A673 (cell line): ENCODE measurements at regions not wholly inside any gene's neighbourhood (a gene's known extent, or its start where the extent isn't known, plus 50 kb on each side); places are given as distances from the start of the nearest gene placed in this dataset.

Experiments
- BruUV-seq: library from RNA; stranded (reverse); fragments of 400-500 nt; replicated peaks from 2 replicates; lab custom pipeline; 2021; lab: Mats Ljungman, UMichigan
- CTCF ChIA-PET: fragments of 300-600 bp; sonication (Branson Sonifier 250); formaldehyde crosslinking; loops from one replicate; lab custom pipeline; 2022; ENCODE audit warnings: antibody characterized with exemption; lab: Charles Lee
- POLR2A ChIA-PET: fragments of 300-600 bp; sonication (Branson Sonifier 250); formaldehyde crosslinking; loops from one replicate; lab custom pipeline; 2022; ENCODE audit warnings: antibody characterized with exemption; ENCODE audit not compliant: low non-redundant PET; lab: Charles Lee
- DNase-seq: peaks from one replicate; pipeline ENCODE4 v3.0.0-alpha.2; 2015; ENCODE audit warnings: low spot score
- H3K27ac ChIP-seq: fragments of 200-600 bp; sonication (generic); 2 replicates; pipeline ENCODE4 v1.5.1; 2016; ENCODE audit warnings: mixed run types, low read depth, mild to moderate bottlenecking, mixed read lengths, antibody characterized with exemption, low read length; ENCODE audit not compliant: poor library complexity, severe bottlenecking
- H3K27me3 ChIP-seq: fragments of 200-600 bp; sonication (generic); replicated peaks from 2 replicates; pipeline ENCODE4 v1.6.1; 2017; ENCODE audit warnings: mixed run types, low read depth, mild to moderate bottlenecking, mixed read lengths, antibody characterized with exemption, low read length; ENCODE audit not compliant: insufficient read depth, poor library complexity
- H3K36me3 ChIP-seq: fragments of 200-600 bp; sonication (generic); 2 replicates; pipeline ENCODE4 v1.6.1; 2016; ENCODE audit warnings: mixed run types, mild to moderate bottlenecking, mixed read lengths, antibody characterized with exemption, low read length; ENCODE audit not compliant: insufficient read depth, poor library complexity, severe bottlenecking
- H3K4me1 ChIP-seq: fragments of 200-600 bp; sonication (generic); 2 replicates; pipeline ENCODE4 v1.6.1; 2017; ENCODE audit warnings: mixed run types, mild to moderate bottlenecking, mixed read lengths, antibody characterized with exemption, low read length; ENCODE audit not compliant: insufficient read depth, poor library complexity, severe bottlenecking
- H3K4me3 ChIP-seq: fragments of 200-600 bp; sonication (generic); 2 replicates; pipeline ENCODE4 v1.5.1; 2016; ENCODE audit warnings: low read depth, mixed run types, mild to moderate bottlenecking, mixed read lengths, low read length; ENCODE audit not compliant: poor library complexity, severe bottlenecking
- H3K9me3 ChIP-seq: fragments of 200-600 bp; sonication (generic); 2 replicates; pipeline ENCODE4 v1.6.1; 2016; ENCODE audit warnings: mixed run types, low read depth, mild to moderate bottlenecking, mixed read lengths, antibody characterized with exemption, low read length; ENCODE audit not compliant: poor library complexity, severe bottlenecking
- EZH2 ChIP-seq: fragments of 200-600 bp; sonication (generic); IDR thresholded peaks from 2 replicates; pipeline ENCODE4 v1.6.1; 2017; ENCODE audit warnings: borderline replicate concordance, low read depth, mild to moderate bottlenecking, mixed read lengths, antibody characterized with exemption, low read length; ENCODE audit not compliant: poor library complexity, severe bottlenecking
- intact Hi-C: fragments of 100-400 bp; cut with micrococcal nuclease; formaldehyde crosslinking; loops from one replicate; pipeline ENCODE4 v1.10.0; 2022; ENCODE audit not compliant: unreplicated experiment
- TF ChIP-seq, protein P1 (sequence below): fragments of 300-800, 200-600 bp; sonication (generic); conservative IDR thresholded peaks from 2 replicates; pipeline ENCODE4 v1.5.1; 2017; ENCODE audit warnings: low read depth, mild to moderate bottlenecking, antibody characterized with exemption, low read length, moderate library complexity, mixed read lengths

DNA sequence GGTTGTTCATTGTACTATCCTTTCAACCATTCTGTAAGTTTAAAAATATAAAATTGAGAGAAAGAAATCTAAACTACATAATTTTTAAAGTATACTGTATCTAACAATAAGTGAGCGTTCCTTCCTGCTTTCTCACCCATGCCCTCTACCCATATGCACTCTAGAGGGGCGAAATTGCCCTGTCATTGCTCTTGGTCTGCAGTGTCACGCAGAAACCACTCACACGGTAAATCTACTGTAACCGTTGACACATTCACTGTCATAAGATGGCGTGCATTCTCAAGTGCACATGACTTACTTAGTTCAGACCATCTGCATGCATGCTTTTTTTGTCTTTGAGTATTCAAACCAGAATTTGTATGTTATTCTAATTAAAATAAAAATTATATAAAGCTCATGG lies 55.7 kb upstream of the NIPBL start:
- peak; percentile 13 for DNase-seq
- H3K27ac ChIP-seq = no peak overlapping the region
- H3K9me3 ChIP-seq = no peaks in the 10 kb centered on the region
- no TSS peak for BruUV-seq
- no peaks in the 10 kb centered on the region for H3K4me1 ChIP-seq
- peaks cover 9% of the 10 kb centered on the region for H3K27me3 ChIP-seq
- intact Hi-C loops = no loop called here
- no peaks in the 10 kb centered on the region for H3K36me3 ChIP-seq
- no peak overlapping the region for H3K4me3 ChIP-seq
- TF ChIP-seq EZH2 = no peak
- TF ChIP-seq, protein P1, sequence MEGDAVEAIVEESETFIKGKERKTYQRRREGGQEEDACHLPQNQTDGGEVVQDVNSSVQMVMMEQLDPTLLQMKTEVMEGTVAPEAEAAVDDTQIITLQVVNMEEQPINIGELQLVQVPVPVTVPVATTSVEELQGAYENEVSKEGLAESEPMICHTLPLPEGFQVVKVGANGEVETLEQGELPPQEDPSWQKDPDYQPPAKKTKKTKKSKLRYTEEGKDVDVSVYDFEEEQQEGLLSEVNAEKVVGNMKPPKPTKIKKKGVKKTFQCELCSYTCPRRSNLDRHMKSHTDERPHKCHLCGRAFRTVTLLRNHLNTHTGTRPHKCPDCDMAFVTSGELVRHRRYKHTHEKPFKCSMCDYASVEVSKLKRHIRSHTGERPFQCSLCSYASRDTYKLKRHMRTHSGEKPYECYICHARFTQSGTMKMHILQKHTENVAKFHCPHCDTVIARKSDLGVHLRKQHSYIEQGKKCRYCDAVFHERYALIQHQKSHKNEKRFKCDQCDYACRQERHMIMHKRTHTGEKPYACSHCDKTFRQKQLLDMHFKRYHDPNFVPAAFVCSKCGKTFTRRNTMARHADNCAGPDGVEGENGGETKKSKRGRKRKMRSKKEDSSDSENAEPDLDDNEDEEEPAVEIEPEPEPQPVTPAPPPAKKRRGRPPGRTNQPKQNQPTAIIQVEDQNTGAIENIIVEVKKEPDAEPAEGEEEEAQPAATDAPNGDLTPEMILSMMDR = no peak
- ChIA-PET POLR2A (interaction anchor here (0.7 kb wide), 1 partner anchor 91 kb away, joined by 6 read pairs; no protein-coding TSS in a partner anchor), CTCF (no interaction called here)

DNA sequence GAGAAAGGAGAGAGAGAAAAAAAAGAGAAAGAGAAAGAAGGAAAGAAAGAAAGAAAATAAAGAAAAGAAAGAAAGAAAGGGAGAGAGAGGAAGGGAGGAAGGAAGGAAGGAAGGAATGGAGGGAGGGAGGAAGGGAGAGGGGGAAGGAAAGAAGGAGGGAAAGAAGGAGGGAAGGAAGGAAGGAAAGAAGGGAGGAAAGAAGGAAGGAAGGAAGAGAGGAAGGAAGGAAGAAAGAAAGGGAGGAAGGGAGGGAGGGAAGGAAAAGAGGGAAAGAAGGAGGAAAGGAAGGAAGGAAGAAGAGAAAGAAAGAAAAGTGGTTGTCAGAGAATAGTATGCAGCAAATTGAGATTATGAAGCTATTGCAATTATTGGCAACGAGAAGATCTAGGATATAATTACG lies 49.9 kb upstream of the NIPBL start:
- CTCF ChIA-PET = no interaction called here
- BruUV-seq = no TSS peak
- POLR2A ChIA-PET = no interaction called here

More for the DNA sequence above, 49.9 kb upstream of the NIPBL start:
- Histone ChIP-seq H3K4me3 (no peak overlapping the region), H3K4me1 (no peaks in the 10 kb centered on the region), H3K9me3 (no peaks in the 10 kb centered on the region), H3K27me3 (peaks cover 9% of the 10 kb centered on the region), H3K27ac (no peak overlapping the region), H3K36me3 (no peaks in the 10 kb centered on the region)
- intact Hi-C loops = no loop called here
- DNase-seq = no peak
- TF ChIP-seq, protein P1 = no peak
- no peak for TF ChIP-seq EZH2
